ENCODE measurements at regions not wholly inside any gene's neighbourhood (a gene's known extent, or its start where the extent isn't known, plus 50 kb on each side); places are given as distances from the start of the nearest gene placed in this dataset.
"Not testable (repeated sequence)": the region's sequence is repeated elsewhere in the genome, so short reads cannot be mapped to it uniquely, and the experiment has no call there.

DNA sequence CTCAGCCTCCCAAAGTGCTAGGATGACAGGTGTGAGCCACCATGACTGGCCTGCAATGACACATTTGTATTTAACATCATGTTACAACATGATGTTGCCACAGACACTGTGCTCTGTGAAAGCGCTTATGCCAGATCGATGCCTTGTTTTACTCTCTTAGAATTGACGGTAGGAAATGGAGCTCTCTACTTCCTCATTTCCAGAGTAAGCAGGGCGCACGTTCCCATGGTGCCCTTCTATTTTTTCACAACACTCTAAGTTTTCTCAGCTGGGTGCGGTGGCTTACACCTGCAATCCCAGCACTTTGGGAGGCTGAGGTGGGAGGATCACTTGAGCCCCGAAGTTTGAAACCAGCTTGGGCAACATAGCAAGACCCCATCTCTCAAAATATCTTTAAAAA lies 60.7 kb upstream of the DHRSX start:
- no peak for DNase-seq

DNA sequence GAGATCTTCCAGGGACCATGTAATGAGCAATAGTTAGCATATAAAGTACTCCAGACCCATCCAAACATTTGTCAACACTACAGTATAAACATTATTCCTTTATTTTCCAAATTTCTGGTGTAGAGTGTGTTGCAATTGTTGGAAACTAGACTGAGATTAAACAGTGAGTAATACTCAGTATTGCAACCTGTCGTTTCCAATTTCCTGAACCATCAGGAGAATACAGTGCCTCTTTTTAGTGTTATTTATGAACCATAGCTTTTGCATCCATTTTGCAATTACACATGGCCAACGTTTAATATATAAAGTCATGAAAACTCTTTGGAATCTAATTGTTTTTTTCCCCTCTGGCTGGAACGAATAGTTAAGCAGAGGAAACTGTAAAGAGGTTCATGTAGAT lies 58.3 kb upstream of the DHRSX start:
- DNase-seq = no peak

GRCh38 chrX:2554891-2555290 lies 54.1 kb upstream of the DHRSX start:
- no peak for DNase-seq

GRCh38 chrX:2554066-2554465 lies 53.3 kb upstream of the DHRSX start:
- not testable (repeated sequence) for DNase-seq

GRCh38 chrX:2552621-2553201 lies 51.9 kb upstream of the DHRSX start:
- no peak for DNase-seq

DNA sequence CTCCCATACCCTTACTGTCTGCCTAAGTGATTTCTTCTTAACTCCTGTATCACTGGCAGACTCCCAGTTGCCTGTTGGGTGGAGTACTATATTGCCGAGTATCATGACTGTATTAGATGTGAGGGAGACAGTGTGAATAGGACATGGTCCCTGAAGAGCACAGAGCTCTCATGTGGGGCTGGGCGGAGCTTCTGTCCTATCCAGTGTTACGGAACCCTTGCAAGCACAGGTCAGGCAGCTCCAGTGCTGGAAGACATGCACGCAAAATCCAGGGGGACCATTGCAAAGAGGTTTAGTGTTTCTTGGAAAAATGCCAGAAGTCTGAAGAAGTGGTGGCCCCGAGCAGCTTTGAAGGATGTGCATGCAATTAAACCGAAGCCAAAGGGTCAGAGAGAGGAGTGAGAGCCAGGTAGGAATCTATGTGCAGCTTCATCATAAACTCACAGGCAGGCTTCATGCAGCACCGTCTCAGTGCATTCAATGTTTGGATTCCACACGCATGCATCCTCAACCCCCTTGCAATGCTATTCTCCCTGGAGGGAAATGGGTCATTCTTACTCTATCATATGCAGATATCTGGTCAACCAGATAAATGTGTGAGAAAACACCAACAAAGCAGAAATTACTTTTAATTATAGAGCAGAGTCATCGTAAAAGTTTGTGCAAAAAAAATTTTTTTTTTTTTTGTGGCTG lies 49.7 kb upstream of the DHRSX start:
- no peak for DNase-seq

Measured in activated CD4-positive, alpha-beta T cell treated with anti-CD3 and anti-CD28 coated beads, Interleukin-2, amount 50 U/mL, for 16 hours (primary cell).